K562 (cell line): ENCODE measurements at regions not wholly inside any gene's neighbourhood (a gene's known extent, or its start where the extent isn't known, plus 50 kb on each side); places are given as distances from the start of the nearest gene placed in this dataset.

Source experiments
- ATAC-seq: fragments of 200-7000 bp; cut with Tn5 transposase; 3 replicates; pipeline ENCODE4 v1.9.1; 2020; ENCODE audit warnings: moderate library complexity
- BruUV-seq: library from RNA; stranded (reverse); fragments of 400-500 nt; replicated peaks from 2 replicates; lab custom pipeline; 2021; lab: Mats Ljungman, UMichigan
- CTCF ChIA-PET: fragments of 300-600 bp; formaldehyde crosslinking; extraction: SDS; loops from one replicate; lab custom pipeline; 2021; ENCODE audit warnings: low intra/inter-chr PET ratio; lab: Yijun Ruan, JAX
- POLR2A ChIA-PET: fragments of 300-600, 350-650 bp; sonication (Branson Sonifier 250); formaldehyde crosslinking; extraction: SDS; loops from one replicate; lab custom pipeline; 2021; ENCODE audit warnings: antibody characterized with exemption, inconsistent platforms; lab: Yijun Ruan, JAX
- DNase-seq, 4 experiments: peaks; one replicate each; pipeline versions ENCODE4 v3.0.0 to v3.0.0-alpha.2; 2011 to 2018; ENCODE audit warnings: low spot score in 3 of 4, mixed read lengths in 3 of 4; ENCODE audit errors: extremely low read depth in 1 of 4
- FAIRE-seq: peaks from 2 replicates; lab custom pipeline; 2011; peaks lifted over from hg19 to GRCh38; lab: Jason Lieb, UNC
- H2AFZ ChIP-seq: 2 replicates; pipeline ENCODE4 v1.6.0; 2011; ENCODE audit warnings: low read depth, low read length, control low read depth, inconsistent platforms
- H3K27ac ChIP-seq: fragments of 200-600 bp; 3 replicates; pipeline ENCODE4 v1.8.0; 2011; ENCODE audit warnings: low read depth, mild to moderate bottlenecking, control low read depth, inconsistent platforms, low read length, moderate library complexity, mixed read lengths; ENCODE audit errors: extremely low read depth
- H3K27me3 ChIP-seq, 2 experiments: fragments of 300-600 bp in 1 of 2; 2 replicates in 1 of 2; 3 replicates in 1 of 2; pipeline versions ENCODE4 v1.6.0 to v1.8.0; 2011; ENCODE audit warnings: inconsistent platforms in 2 of 2, low read length in 2 of 2, mild to moderate bottlenecking in 1 of 2, mixed read lengths in 1 of 2, moderate library complexity in 1 of 2; ENCODE audit not compliant: control insufficient read depth in 2 of 2, insufficient read depth in 2 of 2
- H3K36me3 ChIP-seq: fragments of 300-600 bp; 3 replicates; pipeline ENCODE4 v1.8.0; 2011; ENCODE audit warnings: mild to moderate bottlenecking, low read length, inconsistent platforms; ENCODE audit not compliant: control insufficient read depth, insufficient read depth
- H3K4me1 ChIP-seq, 2 experiments: fragments of 200-600 bp in 1 of 2; replicated peaks in 1 of 2; 2 replicates in 1 of 2; 3 replicates in 1 of 2; pipeline versions ENCODE4 v1.5.1 to v1.8.0; 2011; ENCODE audit warnings: inconsistent platforms in 2 of 2, low read length in 2 of 2, mild to moderate bottlenecking in 1 of 2, mixed read lengths in 1 of 2, moderate library complexity in 1 of 2; ENCODE audit not compliant: control insufficient read depth in 2 of 2, insufficient read depth in 2 of 2
- H3K4me2 ChIP-seq: 2 replicates; pipeline ENCODE4 v1.6.1; 2011; ENCODE audit warnings: low read length, control low read depth, inconsistent platforms, mixed read lengths; ENCODE audit not compliant: insufficient read depth
- H3K4me3 ChIP-seq: fragments of 200-600 bp; sonication (generic), shearing (Covaris generic); 2 replicates; pipeline ENCODE4 v1.5.1; 2016; ENCODE audit warnings: control low read depth, inconsistent platforms
- H3K79me2 ChIP-seq: fragments of 200-600 bp; 3 replicates; pipeline ENCODE4 v1.8.0; 2011; ENCODE audit warnings: low read length, inconsistent platforms; ENCODE audit not compliant: control insufficient read depth, insufficient read depth
- H3K9ac ChIP-seq, 2 experiments: 2 replicates each; pipeline versions ENCODE4 v1.6.0 to v1.6.1; 2011; ENCODE audit warnings: low read depth in 2 of 2, low read length in 2 of 2, control low read depth in 1 of 2, inconsistent platforms in 1 of 2, mild to moderate bottlenecking in 1 of 2, mixed read lengths in 1 of 2; ENCODE audit not compliant: insufficient read depth in 1 of 2
- H3K9me1 ChIP-seq: one replicate; pipeline ENCODE4 v1.6.0; 2011; ENCODE audit warnings: inconsistent platforms, mild to moderate bottlenecking, low read length, moderate library complexity; ENCODE audit not compliant: control insufficient read depth, insufficient read depth
- H3K9me3 ChIP-seq: replicated peaks from 2 replicates; pipeline ENCODE4 v1.5.1; 2011; ENCODE audit warnings: low read depth, low read length, inconsistent platforms; ENCODE audit not compliant: control insufficient read depth, insufficient read depth
- H4K20me1 ChIP-seq: replicated peaks from 2 replicates; pipeline ENCODE4 v1.6.1; 2011; ENCODE audit warnings: low read length, inconsistent platforms, mixed read lengths; ENCODE audit not compliant: control insufficient read depth, insufficient read depth
- CHD1 ChIP-seq: fragments of 200-600 bp; sonication (generic); IDR thresholded peaks from one replicate; pipeline ENCODE4 v1.6.1; 2012; ENCODE audit warnings: mild to moderate bottlenecking, moderate library complexity, low read length, inconsistent platforms
- KAT2B ChIP-seq: IDR thresholded peaks from one replicate; pipeline ENCODE4 v1.6.1; 2012; ENCODE audit warnings: low read depth, mild to moderate bottlenecking, control low read depth, inconsistent platforms, low read length, moderate library complexity
- NR2C1 ChIP-seq, 2 experiments: fragments of 450-650 bp; IDR thresholded peaks; 2 replicates each; pipeline ENCODE4 v1.6.1; 2017; ENCODE audit warnings: mild to moderate bottlenecking in 2 of 2, antibody characterized with exemption in 1 of 2, inconsistent platforms in 1 of 2, missing compliant biosample characterization in 1 of 2, missing genetic modification characterization in 1 of 2
- RBM15 ChIP-seq: fragments of 200-400 bp; formaldehyde crosslinking; IDR thresholded peaks from 2 replicates; pipeline ENCODE4 v1.6.1; 2018; ENCODE audit warnings: mild to moderate bottlenecking, low read length, moderate library complexity; ENCODE audit not compliant: insufficient read depth
- RBM34 ChIP-seq: fragments of 200-400 bp; formaldehyde crosslinking; IDR thresholded peaks from 2 replicates; pipeline ENCODE4 v1.6.1; 2018; ENCODE audit warnings: low read length, borderline replicate concordance; ENCODE audit not compliant: insufficient read depth
- SREBF1 ChIP-seq: fragments of 150-350 bp; IDR thresholded peaks from 2 replicates; pipeline ENCODE4 v1.6.1; 2014; ENCODE audit warnings: antibody characterized with exemption, low read depth, low read length, borderline replicate concordance
- ZBTB33 ChIP-seq: sonication (generic); formaldehyde crosslinking; IDR thresholded peaks from 2 replicates; pipeline ENCODE4 v1.8.1; 2023; ENCODE audit warnings: mild to moderate bottlenecking, missing genetic modification reagents
- ZNF766 ChIP-seq: fragments of 200-800 bp; sonication (Bioruptor generic); conservative IDR thresholded peaks from 2 replicates; pipeline ENCODE4 v1.6.1; 2016; ENCODE audit warnings: missing genetic modification characterization, missing compliant biosample characterization
- WGBS: fragments of 100-300 bp; shearing (Covaris generic); methylation state at CpG from one replicate; pipeline ENCODE4 v1.1.6; 2016; ENCODE audit warnings: low coverage, mixed read lengths; ENCODE audit not compliant: insufficient coverage; ENCODE audit errors: missing lambda C conversion rate; 5-methylcytosine and 5-hydroxymethylcytosine counted together
- in situ Hi-C: fragments of 300-500 bp; cut with MboI; formaldehyde crosslinking; loops from 4 replicates; pipeline ENCODE4 v1.15.0; 2018; ENCODE audit warnings: inconsistent platforms, mixed read lengths
- intact Hi-C: fragments of 100-400 bp; cut with micrococcal nuclease; formaldehyde crosslinking; loops from 2 replicates; pipeline ENCODE4 v1.14.2; 2022
- TF ChIP-seq, protein P1 (sequence below): IDR thresholded peaks from 2 replicates; pipeline ENCODE4 v1.6.1; 2016; ENCODE audit warnings: missing genetic modification characterization, missing compliant biosample characterization

DNA sequence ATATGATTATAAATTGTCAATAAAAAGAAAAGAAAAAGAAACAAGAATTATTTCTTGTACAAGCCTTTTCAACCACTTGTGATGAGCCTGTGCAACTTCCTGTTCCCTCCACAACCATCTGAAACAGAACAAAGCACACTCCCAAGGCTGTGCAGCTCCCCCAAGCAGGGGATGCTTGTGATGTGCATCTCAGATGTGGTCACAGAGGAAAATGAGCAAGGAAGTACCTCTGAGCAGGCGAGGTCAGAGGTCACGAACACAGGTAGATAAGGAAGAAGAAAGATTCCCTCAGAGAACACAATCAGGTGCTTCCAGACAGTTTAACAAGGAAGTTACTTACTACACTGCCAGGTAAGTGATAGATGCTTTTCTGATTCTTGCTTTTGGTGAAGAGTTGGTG lies 274.8 kb upstream of the SLC39A10 start:
- Histone ChIP-seq H3K9me1 (no peaks in the 10 kb centered on the region), H3K4me1 (no peaks in the 10 kb centered on the region), H3K36me3 (no peaks in the 10 kb centered on the region), H3K4me3 (no peak overlapping the region), H3K27ac (no peak overlapping the region), H3K9me3 (no peaks in the 10 kb centered on the region), H3K79me2 (no peaks in the 10 kb centered on the region), H3K9ac (no peak overlapping the region), H2AFZ (no peak overlapping the region), H3K27me3 (no peaks in the 10 kb centered on the region), H4K20me1 (no peaks in the 10 kb centered on the region)
- ChIA-PET POLR2A (no interaction called here), CTCF (no interaction called here)
- WGBS, result 33% methylated on average over 2 of the region's 2 CpGs
- DNase-seq (no peak), FAIRE-seq (no peak)
- in situ Hi-C loops, result no loop called here
- intact Hi-C loops, result no loop called here
- no TSS peak for BruUV-seq
- TF ChIP-seq NR2C1 (IDR thresholded peaks at IDR 0.05) (peak; percentile 35; the same call in 1 of the 2 replicates), NR2C1 (tag; IDR thresholded peaks at IDR 0.05) (0 out of 2 replicates have a peak, but pooled peaks have one; percentile 31), RBM15 (no peak), KAT2B (no peak)
- TF ChIP-seq, all 486 proteins: peak for 1
- no peak overlapping the region for H3K4me2 ChIP-seq
- no peak for ATAC-seq

GRCh38 chr2:195370167-195370943 lies 286.7 kb upstream of the SLC39A10 start:
- Histone ChIP-seq H3K27ac (no peak overlapping the region), H2AFZ (0 out of 2 replicates have a peak overlapping the region, but pooled peaks have one; percentile 5), H3K4me3 (no peak overlapping the region), H3K9me1 (no peaks in the 10 kb centered on the region), H3K36me3 (no peaks in the 10 kb centered on the region), H3K4me1 (peaks cover 4 to 14% of the 10 kb centered on the region in 2 experiments; a peak in 3 of 5 replicates), H3K27me3 (no peaks in the 10 kb centered on the region), H4K20me1 (no peaks in the 10 kb centered on the region), H3K4me2 (no peak overlapping the region), H3K79me2 (no peaks in the 10 kb centered on the region), H3K9ac (no peak overlapping the region), H3K9me3 (no peaks in the 10 kb centered on the region)
- in situ Hi-C loops, result no loop called here
- intact Hi-C loops, result no loop called here
- ChIA-PET CTCF (no interaction called here), POLR2A (no interaction called here)
- WGBS, result 88% methylated on average over 4 of the region's 4 CpGs
- DNase-seq (no peak), FAIRE-seq (no peak), ATAC-seq (no peak)
- BruUV-seq, result no TSS peak
- TF ChIP-seq ZBTB33 (no peak), ZNF766 (CRISPR knock-in tag) (no peak), RBM34 (no peak), SREBF1 (no peak), CHD1 (no peak)
- TF ChIP-seq, protein P1, sequence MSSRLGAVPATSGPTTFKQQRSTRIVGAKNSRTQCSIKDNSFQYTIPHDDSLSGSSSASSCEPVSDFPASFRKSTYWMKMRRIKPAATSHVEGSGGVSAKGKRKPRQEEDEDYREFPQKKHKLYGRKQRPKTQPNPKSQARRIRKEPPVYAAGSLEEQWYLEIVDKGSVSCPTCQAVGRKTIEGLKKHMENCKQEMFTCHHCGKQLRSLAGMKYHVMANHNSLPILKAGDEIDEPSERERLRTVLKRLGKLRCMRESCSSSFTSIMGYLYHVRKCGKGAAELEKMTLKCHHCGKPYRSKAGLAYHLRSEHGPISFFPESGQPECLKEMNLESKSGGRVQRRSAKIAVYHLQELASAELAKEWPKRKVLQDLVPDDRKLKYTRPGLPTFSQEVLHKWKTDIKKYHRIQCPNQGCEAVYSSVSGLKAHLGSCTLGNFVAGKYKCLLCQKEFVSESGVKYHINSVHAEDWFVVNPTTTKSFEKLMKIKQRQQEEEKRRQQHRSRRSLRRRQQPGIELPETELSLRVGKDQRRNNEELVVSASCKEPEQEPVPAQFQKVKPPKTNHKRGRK (tag), result no peak
